GM21786 (cell line): ENCODE measurements at regions not wholly inside any gene's neighbourhood (a gene's known extent, or its start where the extent isn't known, plus 50 kb on each side); places are given as distances from the start of the nearest gene placed in this dataset.
"Not testable (repeated sequence)": the region's sequence is repeated elsewhere in the genome, so short reads cannot be mapped to it uniquely, and the experiment has no call there.

ENCODE experiments used
- ATAC-seq: cut with Tn5 transposase; IDR thresholded peaks from one replicate; pipeline ENCODE4 v1.9.1; 2021; ENCODE audit not compliant: unreplicated experiment

- ATAC-seq, result no peak
Observed at GRCh38 chr5:143537056-143537455, 133.6 kb upstream of the NR3C1 start.

GRCh38 chr5:143536364-143536763 is 132.9 kb upstream of the NR3C1 start:
- no peak for ATAC-seq

- ATAC-seq, result no peak
Observed at GRCh38 chr5:143534761-143535154, 131.3 kb upstream of the NR3C1 start.

GRCh38 chr5:143533978-143534760 is 130.7 kb upstream of the NR3C1 start:
- ATAC-seq, result no peak

GRCh38 chr5:143533475-143533874 is 130.0 kb upstream of the NR3C1 start:
- no peak for ATAC-seq

- peak; percentile 70 for ATAC-seq
Observed at GRCh38 chr5:143527808-143528207, 124.3 kb upstream of the NR3C1 start.

- ATAC-seq, result no peak
Observed at GRCh38 chr5:143525176-143525575, 121.7 kb upstream of the NR3C1 start.

- ATAC-seq, result peak; percentile 61
Observed at GRCh38 chr5:143524338-143524945, 121.0 kb upstream of the NR3C1 start.

GRCh38 chr5:143521846-143522400 is 118.4 kb upstream of the NR3C1 start:
- ATAC-seq, result no peak

- no peak for ATAC-seq
Observed at GRCh38 chr5:143521141-143521540, 117.7 kb upstream of the NR3C1 start.

GRCh38 chr5:143519215-143519614 is 115.7 kb upstream of the NR3C1 start:
- ATAC-seq, result not testable (repeated sequence)

GRCh38 chr5:143517824-143518223 is 114.3 kb upstream of the NR3C1 start:
- ATAC-seq, result not testable (repeated sequence)

GRCh38 chr5:143516249-143516648 is 112.8 kb upstream of the NR3C1 start:
- no peak for ATAC-seq

GRCh38 chr5:143515829-143516228 is 112.3 kb upstream of the NR3C1 start:
- no peak for ATAC-seq

GRCh38 chr5:143514616-143515335 is 111.3 kb upstream of the NR3C1 start:
- no peak for ATAC-seq

- ATAC-seq, result no peak
Observed at GRCh38 chr5:143513720-143514119, 110.2 kb upstream of the NR3C1 start.

- no peak for ATAC-seq
Observed at GRCh38 chr5:143511736-143512135, 108.2 kb upstream of the NR3C1 start.

GRCh38 chr5:143509758-143510221 is 106.3 kb upstream of the NR3C1 start:
- peak; percentile 89 for ATAC-seq

GRCh38 chr5:143506836-143507552 is 103.5 kb upstream of the NR3C1 start:
- no peak for ATAC-seq

- ATAC-seq, result no peak
Observed at GRCh38 chr5:143505934-143506333, 102.4 kb upstream of the NR3C1 start.

- ATAC-seq, result no peak
Observed at GRCh38 chr5:143505354-143505753, 101.9 kb upstream of the NR3C1 start.
